VCaP (cell line): ENCODE measurements at regions not wholly inside any gene's neighbourhood (a gene's known extent, or its start where the extent isn't known, plus 50 kb on each side); places are given as distances from the start of the nearest gene placed in this dataset.

ENCODE experiments used
- H3K27ac ChIP-seq: fragments of 450-650 bp; 2 replicates; pipeline ENCODE4 v1.5.1; 2017
- TF ChIP-seq, protein P1 (sequence below): fragments of 450-650 bp; conservative IDR thresholded peaks from 2 replicates; pipeline ENCODE4 v1.5.1; 2017; ENCODE audit warnings: mild to moderate bottlenecking, moderate library complexity

DNA sequence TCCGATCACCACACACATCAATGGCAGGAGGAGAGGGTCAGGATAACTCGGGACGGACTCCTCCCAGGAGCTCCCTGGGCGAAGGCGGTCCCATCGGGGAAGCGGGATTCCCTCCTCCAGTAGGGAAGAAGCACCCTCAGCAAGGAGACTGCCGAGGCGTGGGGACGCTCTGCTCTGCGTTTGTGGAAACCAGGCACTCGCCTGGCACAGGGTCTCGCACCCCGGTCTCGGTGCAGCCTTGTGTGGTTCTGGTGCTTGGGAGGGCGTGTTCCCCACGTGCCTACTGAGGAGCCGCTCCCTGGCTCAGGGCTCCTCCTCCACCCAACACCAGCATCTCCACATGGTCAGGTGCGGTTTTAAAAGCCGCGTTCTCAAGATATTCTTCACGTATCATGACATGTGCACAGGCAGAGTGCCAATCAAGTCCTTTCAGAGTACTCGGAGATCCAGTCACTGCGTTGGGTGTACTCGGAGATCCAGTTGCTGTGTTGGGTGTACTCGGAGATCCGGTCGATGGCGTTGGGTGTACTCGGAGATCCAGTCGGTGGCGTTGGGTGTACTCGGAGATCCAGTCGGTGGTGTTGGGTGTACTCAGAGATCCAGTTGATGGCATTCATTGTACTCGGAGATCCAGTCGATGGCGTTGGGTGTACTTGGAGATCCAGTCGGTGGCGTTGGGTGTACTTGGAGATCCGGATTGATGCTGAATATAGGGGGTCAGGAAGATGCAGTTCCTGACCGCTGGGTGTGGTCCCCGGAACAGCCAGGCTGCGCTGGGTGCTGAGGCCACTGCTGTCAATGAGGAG, 117.5 kb downstream of the RTP5 start:
- no peak overlapping the region for H3K27ac ChIP-seq
- TF ChIP-seq, protein P1, sequence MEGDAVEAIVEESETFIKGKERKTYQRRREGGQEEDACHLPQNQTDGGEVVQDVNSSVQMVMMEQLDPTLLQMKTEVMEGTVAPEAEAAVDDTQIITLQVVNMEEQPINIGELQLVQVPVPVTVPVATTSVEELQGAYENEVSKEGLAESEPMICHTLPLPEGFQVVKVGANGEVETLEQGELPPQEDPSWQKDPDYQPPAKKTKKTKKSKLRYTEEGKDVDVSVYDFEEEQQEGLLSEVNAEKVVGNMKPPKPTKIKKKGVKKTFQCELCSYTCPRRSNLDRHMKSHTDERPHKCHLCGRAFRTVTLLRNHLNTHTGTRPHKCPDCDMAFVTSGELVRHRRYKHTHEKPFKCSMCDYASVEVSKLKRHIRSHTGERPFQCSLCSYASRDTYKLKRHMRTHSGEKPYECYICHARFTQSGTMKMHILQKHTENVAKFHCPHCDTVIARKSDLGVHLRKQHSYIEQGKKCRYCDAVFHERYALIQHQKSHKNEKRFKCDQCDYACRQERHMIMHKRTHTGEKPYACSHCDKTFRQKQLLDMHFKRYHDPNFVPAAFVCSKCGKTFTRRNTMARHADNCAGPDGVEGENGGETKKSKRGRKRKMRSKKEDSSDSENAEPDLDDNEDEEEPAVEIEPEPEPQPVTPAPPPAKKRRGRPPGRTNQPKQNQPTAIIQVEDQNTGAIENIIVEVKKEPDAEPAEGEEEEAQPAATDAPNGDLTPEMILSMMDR: no peak

- TF ChIP-seq, protein P1: no peak
- no peak overlapping the region for H3K27ac ChIP-seq
Observed at GRCh38 chr2:241987726-241988125, 118.2 kb downstream of the RTP5 start.

DNA sequence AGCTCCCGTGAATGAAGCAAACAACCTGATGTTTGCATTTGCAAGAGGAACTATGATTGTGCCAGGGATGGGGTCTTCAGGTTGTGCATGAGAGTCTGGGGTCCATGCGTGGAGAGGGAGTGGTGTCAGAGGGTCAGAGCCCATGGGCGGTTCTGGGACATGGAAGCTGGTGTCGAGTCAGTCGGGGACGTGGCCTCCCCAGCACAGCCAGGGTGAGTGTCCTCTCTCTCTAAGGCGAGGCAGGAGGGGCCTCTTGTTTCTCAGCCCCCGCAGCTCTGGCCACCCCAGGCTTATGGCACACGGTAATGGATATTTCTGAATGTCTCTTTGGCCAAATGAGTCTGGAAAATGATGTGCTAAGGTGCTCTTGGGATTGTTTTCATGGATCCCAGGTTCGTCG, 118.6 kb downstream of the RTP5 start:
- no peak overlapping the region for H3K27ac ChIP-seq
- TF ChIP-seq, protein P1: no peak

GRCh38 chr2:241989074-241989473, 119.5 kb downstream of the RTP5 start:
- TF ChIP-seq, protein P1: no peak
- no peak overlapping the region for H3K27ac ChIP-seq

- no peak overlapping the region for H3K27ac ChIP-seq
Observed at GRCh38 chr2:241990466-241990865, 120.9 kb downstream of the RTP5 start.

DNA sequence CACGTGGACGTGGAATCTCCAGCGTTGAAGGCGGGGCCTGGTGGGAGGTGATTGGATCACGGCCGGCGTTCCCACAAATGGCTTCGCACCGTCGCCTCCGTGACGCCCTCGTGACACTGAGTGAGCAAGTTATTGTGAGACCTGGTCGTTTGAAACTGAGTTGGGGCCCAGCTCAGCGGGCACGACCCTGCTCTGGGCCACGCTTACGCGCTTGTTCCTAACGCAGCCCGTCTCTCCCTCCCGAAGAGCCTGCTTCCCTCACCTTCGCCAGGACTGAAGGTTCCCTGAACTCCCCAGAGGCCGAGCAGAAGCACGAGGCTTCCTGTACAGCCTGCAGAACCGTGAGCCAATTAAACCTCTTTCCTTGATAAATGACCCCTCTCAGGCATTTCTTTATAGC, 121.8 kb downstream of the RTP5 start:
- TF ChIP-seq, protein P1: no peak
- H3K27ac ChIP-seq: no peak overlapping the region

More at GRCh38 chr2:241990466-241990865, 120.9 kb downstream of the RTP5 start:
- TF ChIP-seq, protein P1: no peak

GRCh38 chr2:241992753-241993152, 123.2 kb downstream of the RTP5 start:
- TF ChIP-seq, protein P1: no peak
- no peak overlapping the region for H3K27ac ChIP-seq
